Adrenal gland (tissue), 9 donors: ENCODE measurements at regions not wholly inside any gene's neighbourhood (a gene's known extent, or its start where the extent isn't known, plus 50 kb on each side); places are given as distances from the start of the nearest gene placed in this dataset.
A peak's percentile ranks its signal among the peaks of the same experiment; 100 is the strongest.

Experiments
- DNase-seq, 7 donors: peaks; one replicate each; pipeline ENCODE4 v3.0.0-alpha.2; 2019 to 2020
- H3K27ac ChIP-seq, 5 donors: fragments of 200-600 bp; sonication (generic) in 4 of 5; 1 replicate in 3 of 5; 2 replicates in 2 of 5; pipeline versions ENCODE4 v1.5.1 to v1.8.0; 2016 to 2020; ENCODE audit warnings: mild to moderate bottlenecking in 1 of 5
- H3K27me3 ChIP-seq: fragments of 200-600 bp; 2 replicates; pipeline ENCODE4 v1.8.0; 2021
- H3K36me3 ChIP-seq, 2 donors: fragments of 200-600 bp; replicated peaks in 1 of 2; 1 replicate in 1 of 2; 2 replicates in 1 of 2; pipeline versions ENCODE4 v1.5.1 to v1.8.0; 2018 to 2022
- H3K4me1 ChIP-seq, 2 donors: fragments of 200-600 bp; replicated peaks in 1 of 2; 1 replicate in 1 of 2; 2 replicates in 1 of 2; pipeline versions ENCODE4 v1.5.1 to v1.8.0; 2018 to 2021
- H3K4me3 ChIP-seq, 4 donors: fragments of 200-600 bp; sonication (generic) in 3 of 4; one replicate each; pipeline ENCODE4 v1.5.1; 2016 to 2018
- H3K9me3 ChIP-seq, 3 donors: fragments of 200-600 bp; sonication (generic) in 1 of 3; replicated peaks in 1 of 3; 1 replicate in 2 of 3; 2 replicates in 1 of 3; pipeline versions ENCODE4 v1.5.1 to v1.8.0; 2016 to 2021
- POLR2A ChIP-seq, 2 donors: fragments of 450-650 bp; IDR thresholded peaks; one replicate each; pipeline ENCODE4 v1.6.1; 2017; ENCODE audit warnings: antibody characterized with exemption in 2 of 2, mild to moderate bottlenecking in 2 of 2, moderate library complexity in 1 of 2
- WGBS, 4 donors: extraction: QIAGEN DNeasy Blood & Tissue Kit in 2 of 4; methylation state at CpG; one replicate each; pipeline versions ENCODE4 v1.1.5 to v1.1.7; 2013 to 2017; 5-methylcytosine and 5-hydroxymethylcytosine counted together
- intact Hi-C, 2 donors: fragments of 100-400 bp; cut with DNase I; formaldehyde crosslinking; loops; one replicate each; pipeline versions ENCODE4 v1.14.1 to v1.15.0; 2022 to 2023
- TF ChIP-seq, protein P1 (sequence below), 6 experiments: fragments of 450-650 bp in 4 of 6; fragments of 200-600 bp in 2 of 6; sonication (generic) in 1 of 6; IDR thresholded peaks; 1 replicate in 5 of 6; 2 replicates in 1 of 6; pipeline versions ENCODE4 v1.5.1 to v1.8.0; 2016 to 2021; ENCODE audit warnings: antibody characterized with exemption in 6 of 6, mild to moderate bottlenecking in 2 of 6, moderate library complexity in 1 of 6
- donor health status: healthy with polysubstance abuse.
- donor health status: Bipolar disorder and iron deficiency.
- donor health status: DM: yes; HTN: yes; CAD: no.
- donor health status: DM: no; HTN: no; CAD: no.
- donor health status: DM: no; HTN: no; CAD: no.

DNA sequence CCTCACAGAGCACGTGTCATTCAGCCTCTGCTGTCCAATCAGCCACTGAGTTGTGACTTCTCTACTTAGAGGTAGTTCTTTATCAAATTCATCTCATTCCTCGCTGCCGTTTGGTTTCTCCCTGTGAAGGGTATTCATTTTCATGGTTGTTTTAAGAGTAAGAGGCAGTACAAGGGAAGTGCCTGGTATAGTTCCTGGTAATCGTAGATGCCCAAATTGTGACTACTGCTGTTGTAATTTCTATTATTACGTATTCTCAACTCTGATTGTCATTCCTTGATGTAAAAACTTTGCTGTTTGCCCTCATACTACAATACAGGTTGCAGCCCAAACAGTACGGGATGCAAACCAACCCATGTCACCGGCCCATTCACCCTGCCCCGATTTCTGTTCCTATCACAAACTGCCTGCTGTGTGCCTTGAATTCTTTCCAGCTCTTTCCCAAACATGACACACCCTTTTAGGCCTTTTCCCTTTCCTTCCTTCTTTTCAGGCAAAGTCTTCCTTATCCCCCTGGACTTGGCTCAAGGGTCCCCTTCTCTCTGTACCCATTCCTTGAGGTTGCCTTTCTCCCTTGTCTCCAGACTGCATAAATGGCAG is 93.0 kb downstream of the SLC25A47 start:
- H3K27ac ChIP-seq: no peak overlapping the region
- no peak overlapping the region for H3K4me3 ChIP-seq
- 81 to 92% (median 88%) methylated on average over 8 of the region's 8 CpGs for WGBS, 4 donors
- TF ChIP-seq, protein P1, sequence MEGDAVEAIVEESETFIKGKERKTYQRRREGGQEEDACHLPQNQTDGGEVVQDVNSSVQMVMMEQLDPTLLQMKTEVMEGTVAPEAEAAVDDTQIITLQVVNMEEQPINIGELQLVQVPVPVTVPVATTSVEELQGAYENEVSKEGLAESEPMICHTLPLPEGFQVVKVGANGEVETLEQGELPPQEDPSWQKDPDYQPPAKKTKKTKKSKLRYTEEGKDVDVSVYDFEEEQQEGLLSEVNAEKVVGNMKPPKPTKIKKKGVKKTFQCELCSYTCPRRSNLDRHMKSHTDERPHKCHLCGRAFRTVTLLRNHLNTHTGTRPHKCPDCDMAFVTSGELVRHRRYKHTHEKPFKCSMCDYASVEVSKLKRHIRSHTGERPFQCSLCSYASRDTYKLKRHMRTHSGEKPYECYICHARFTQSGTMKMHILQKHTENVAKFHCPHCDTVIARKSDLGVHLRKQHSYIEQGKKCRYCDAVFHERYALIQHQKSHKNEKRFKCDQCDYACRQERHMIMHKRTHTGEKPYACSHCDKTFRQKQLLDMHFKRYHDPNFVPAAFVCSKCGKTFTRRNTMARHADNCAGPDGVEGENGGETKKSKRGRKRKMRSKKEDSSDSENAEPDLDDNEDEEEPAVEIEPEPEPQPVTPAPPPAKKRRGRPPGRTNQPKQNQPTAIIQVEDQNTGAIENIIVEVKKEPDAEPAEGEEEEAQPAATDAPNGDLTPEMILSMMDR (IDR thresholded peaks at IDR 0.05): no peak
- no peak for TF ChIP-seq POLR2A (IDR thresholded peaks at IDR 0.05)
- no peaks in the 10 kb centered on the region for H3K36me3 ChIP-seq
- peaks cover 3 to 4% of the 10 kb centered on the region in 2 donors for H3K4me1 ChIP-seq
- no peak for DNase-seq
- H3K27me3 ChIP-seq: no peaks in the 10 kb centered on the region
- intact Hi-C loops: loop anchor here in 1 of 2 donors (10.0 kb wide), 2 partner anchors 129 to 239 kb away; no protein-coding TSS in a partner anchor
- H3K9me3 ChIP-seq: no peaks in the 10 kb centered on the region

DNA sequence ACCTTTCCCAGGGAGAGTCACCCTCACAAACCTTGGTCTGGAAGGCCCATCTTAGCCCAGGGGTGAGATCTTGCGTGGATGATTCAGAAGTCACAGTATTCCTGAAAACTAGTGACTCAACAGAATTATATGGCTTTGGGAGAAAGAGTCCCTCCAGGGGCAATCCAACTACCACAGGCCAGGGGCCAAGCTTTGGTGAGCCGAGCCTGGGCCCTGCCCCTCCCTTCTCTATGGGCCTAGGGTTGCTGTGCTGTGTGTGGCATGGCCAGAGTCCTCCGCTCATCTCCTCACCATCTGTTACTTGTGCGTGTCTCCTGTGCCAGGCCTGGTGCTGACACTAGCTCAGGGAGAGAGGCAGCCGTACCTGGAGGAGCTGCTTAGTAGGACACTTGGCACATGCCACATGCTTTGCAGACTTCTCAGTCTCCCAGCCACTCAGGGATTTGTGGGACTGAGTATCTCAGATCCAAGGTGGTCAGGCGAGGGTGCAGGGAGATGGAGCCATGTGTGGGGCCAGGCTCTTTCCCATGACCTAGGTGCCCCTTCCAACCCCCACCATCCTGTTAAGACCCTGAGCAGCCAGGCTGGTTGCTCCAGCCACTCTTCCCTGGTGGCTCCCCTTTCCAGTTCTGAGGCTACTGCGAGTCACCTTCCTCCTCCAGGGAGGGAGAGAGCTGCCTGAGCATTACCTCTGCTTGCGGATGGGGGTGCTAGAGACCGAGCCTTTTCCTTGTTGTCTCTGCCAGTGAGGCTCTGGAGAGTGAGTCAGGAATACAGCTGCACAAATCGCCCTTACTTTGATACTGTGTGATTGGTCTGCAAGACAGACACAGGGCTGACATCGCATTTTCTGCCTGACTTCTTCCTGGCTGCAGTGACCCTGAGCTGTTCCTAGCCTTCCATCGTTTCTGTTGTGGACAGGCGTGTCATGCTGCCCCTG is 94.1 kb downstream of the SLC25A47 start:
- Histone ChIP-seq H3K36me3 (no peaks in the 10 kb centered on the region), H3K27me3 (no peaks in the 10 kb centered on the region), H3K4me1 (peaks cover 3 to 4% of the 10 kb centered on the region in 2 donors), H3K9me3 (no peaks in the 10 kb centered on the region), H3K4me3 (no peak overlapping the region), H3K27ac (peak overlapping the region; percentile 9 to 84 (median 66))
- intact Hi-C loops: loop anchor here in 1 of 2 donors (10.0 kb wide), 2 partner anchors 128 to 238 kb away; no protein-coding TSS in a partner anchor
- TF ChIP-seq, protein P1 (IDR thresholded peaks at IDR 0.05): peak; percentile 64 to 94 (median 92)
- peak in 1 of 2 donors; percentile 62 for TF ChIP-seq POLR2A (IDR thresholded peaks at IDR 0.05)
- whole genome bisulfite sequencing, 4 donors: 40 to 53% (median 45%) methylated on average over 8 to 13 of the region's 13 CpGs
- peak; percentile 87 to 95 (median 92) for DNase-seq

DNA sequence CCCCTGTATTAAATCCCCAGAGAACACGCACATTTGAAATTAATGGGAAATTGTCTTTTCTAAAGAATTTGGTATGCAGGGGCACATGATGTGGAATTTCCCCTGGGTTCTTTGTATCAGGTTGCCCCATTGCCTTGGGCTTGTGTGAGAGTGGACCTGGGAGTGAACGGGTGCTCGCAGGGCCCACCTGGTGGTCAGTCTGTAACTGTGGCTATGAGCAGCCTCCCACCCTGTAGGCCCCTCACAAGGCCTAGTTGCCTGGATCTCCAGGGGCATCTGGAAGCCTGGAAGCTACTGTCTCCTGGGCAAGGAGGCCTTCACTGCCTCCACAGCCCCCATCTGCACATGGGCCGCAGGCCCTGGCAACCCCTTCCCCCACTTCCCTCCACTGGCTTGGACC is 96.7 kb downstream of the SLC25A47 start:
- WGBS, 4 donors: 91 to 97% (median 96%) methylated on average over 4 of the region's 4 CpGs
- DNase-seq: no peak
- Histone ChIP-seq H3K4me3 (no peak overlapping the region), H3K27ac (no peak overlapping the region), H3K4me1 (peaks cover 3 to 18% of the 10 kb centered on the region in 2 donors), H3K36me3 (no peaks in the 10 kb centered on the region), H3K9me3 (no peaks in the 10 kb centered on the region), H3K27me3 (no peaks in the 10 kb centered on the region)
- intact Hi-C loops: loop anchor here in 1 of 2 donors (10.0 kb wide), 2 partner anchors 125 to 235 kb away; no protein-coding TSS in a partner anchor
- TF ChIP-seq POLR2A (IDR thresholded peaks at IDR 0.05): no peak
- TF ChIP-seq, protein P1 (IDR thresholded peaks at IDR 0.05): no peak

DNA sequence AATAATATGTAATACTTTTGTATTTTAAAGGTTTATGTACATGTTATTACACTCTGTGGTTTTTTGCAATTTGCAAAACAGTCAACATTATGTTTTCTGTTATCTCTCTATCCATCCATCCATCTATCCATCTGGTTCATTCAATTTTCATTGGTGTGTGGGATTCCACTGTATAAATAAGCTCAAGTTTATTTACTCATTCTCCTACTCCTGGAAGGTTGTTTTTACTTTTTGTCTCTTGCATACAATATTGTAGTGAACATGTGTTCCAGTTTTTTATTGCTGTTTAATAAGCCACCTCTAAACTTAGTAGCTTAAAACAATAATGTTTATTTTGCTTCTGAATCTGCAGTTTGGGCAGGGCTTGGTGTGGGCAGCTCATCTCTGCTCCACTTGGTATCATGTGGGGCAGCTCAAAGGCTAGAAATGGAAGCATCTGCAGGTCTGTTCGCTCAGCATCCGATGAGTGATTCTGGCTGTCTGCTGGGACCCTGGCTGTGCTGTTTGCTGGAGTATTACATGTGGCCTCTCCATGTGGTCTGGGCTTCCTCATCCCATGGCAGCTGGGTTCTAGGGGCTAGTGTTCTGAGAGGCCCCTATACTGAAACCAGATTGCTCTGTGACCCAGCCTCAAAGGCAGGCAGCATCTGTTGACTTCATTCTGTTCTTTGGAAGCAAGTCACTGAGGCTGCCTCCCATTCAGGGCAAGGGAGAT is 98.8 kb downstream of the SLC25A47 start:
- TF ChIP-seq POLR2A (IDR thresholded peaks at IDR 0.05): no peak
- TF ChIP-seq, protein P1 (IDR thresholded peaks at IDR 0.05): no peak
- Histone ChIP-seq H3K9me3 (no peaks in the 10 kb centered on the region), H3K36me3 (no peaks in the 10 kb centered on the region), H3K4me3 (no peak overlapping the region), H3K4me1 (peaks cover 3 to 20% of the 10 kb centered on the region in 2 donors), H3K27ac (peak overlapping the region in 2 of 5 donors; percentile 47 to 76), H3K27me3 (no peaks in the 10 kb centered on the region)
- intact Hi-C loops: no loop called here
- no peak for DNase-seq
- 48 to 75% (median 70%) methylated on average over 2 of the region's 2 CpGs for WGBS, 4 donors
